ENCODE measurements at regions not wholly inside any gene's neighbourhood (a gene's known extent, or its start where the extent isn't known, plus 50 kb on each side); places are given as distances from the start of the nearest gene placed in this dataset.

DNA sequence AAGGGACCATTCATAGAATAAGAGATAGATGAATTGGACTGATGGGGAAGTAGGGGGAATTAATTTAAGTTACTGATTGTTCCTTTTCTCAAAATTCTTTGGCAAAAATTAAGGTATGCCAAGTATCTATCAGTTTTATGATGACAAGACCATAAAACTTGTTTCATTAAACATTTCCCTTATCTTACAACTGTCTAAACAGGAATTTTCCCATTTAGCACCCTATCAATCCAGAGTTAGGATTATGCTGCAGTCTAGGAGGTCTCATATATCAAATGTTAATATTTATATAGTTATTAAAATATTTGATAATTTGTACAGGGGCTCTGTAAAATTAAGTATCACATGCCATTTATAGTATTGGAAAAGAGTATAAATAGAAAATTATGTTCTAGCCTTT lies 51.5 kb upstream of the ARID1B start:
- DNase-seq (ENCODE audit: low spot score), result no peak

DNA sequence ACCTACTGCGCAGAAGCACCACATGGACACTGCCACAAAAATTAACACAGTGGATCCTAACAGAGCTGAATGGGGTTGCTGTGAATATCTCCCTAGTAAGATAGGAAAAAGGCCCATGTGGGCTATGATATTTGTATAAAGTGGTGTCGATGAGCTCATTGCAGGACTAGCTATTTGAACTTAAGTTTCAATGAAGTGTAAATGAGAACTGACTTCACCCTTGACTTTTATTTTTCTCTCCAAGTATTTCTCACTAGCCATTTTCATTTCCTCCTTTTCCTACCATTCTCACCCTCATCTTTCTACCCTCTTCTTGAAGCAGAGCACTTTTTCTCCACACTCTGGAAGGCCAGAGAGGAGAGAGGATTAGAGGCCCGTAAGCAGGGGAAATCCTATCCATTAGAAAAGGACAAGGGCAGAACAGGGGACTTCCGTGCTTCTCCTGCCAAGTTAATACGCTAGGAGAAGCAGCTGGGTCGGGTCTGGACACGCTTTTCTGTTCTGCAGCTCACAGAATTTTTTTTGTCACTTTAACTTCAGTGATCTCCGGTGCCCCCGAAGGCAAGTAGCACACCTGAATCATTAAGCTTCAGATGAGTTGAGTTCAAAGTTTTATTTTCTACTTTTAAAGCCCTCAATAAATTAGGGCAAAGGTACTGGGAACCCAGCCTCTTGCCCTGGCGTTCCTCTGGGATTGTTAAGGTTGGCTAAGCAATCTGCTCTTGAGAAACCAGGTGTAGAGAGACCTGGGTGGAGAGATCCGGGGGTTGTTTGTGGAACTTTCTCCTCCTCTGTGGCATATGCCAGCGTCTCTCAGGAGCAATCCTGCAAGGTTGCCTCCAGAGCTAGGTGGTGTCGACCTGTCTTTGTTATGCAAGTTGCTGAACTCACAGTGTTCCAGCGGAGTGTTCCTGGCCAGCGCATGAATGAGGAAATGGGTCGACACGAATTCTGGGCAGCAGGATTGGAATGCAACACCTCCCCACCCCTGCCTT lies 56.2 kb upstream of the ARID1B start:
- no peak for DNase-seq (ENCODE audit: low spot score)

DNA sequence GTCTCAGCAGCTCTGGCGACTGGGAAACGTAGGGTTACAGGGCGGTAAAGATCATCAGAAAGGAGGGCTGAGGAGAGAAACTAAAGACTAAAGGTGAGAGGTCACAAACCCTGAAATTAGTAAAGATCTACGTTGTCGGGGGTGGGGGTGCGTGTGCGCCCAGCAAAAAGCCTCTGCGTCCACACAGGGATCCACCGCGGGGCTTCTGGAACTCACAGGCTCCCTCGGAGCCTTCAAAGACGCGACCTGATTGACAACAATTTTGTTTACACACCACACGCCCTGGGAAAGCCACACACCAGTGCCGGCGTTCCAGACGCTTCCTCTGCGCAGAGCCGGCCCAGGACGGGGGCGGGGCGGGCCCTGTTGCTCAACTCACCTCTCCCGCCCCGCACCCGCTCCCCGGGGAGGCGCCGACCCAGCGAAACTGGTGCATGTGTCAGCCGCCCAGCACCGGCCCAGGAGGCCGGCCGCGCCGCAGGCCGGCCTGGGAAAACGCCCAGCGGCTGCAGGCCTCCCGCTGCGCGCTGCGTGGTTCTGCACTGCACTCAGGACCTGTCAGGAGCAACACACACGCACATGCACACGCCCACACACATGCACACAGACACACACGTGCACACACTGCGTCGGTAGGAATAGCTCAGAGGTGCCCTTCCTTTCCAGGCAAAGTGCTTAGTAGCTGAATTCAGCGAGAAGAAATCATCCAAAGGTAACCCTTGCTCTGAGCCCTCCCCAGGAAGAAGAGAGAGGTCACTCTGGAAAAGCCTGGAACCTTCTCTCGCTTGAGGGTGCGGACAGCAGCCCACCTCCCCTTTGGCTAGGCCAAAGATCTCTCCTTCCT lies 57.2 kb upstream of the ARID1B start:
- DNase-seq (ENCODE audit: low spot score), result peak; percentile 10

DNA sequence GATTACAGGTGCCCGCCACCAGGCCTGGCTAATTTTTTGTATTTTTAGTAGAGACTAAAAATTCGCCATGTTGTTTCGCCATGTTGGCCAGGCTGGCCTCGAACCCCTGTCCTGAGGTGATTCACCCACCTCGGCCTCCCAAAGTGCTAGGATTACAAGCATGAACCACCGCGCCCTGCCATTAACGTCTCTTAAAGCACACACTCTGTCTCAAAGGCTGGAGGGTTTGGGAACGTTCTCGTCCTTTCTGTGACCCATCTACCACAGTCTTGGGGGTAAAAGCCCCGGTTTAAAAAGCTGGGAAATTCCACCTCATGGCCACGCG lies 57.8 kb upstream of the ARID1B start:
- no peak for DNase-seq (ENCODE audit: low spot score)

DNA sequence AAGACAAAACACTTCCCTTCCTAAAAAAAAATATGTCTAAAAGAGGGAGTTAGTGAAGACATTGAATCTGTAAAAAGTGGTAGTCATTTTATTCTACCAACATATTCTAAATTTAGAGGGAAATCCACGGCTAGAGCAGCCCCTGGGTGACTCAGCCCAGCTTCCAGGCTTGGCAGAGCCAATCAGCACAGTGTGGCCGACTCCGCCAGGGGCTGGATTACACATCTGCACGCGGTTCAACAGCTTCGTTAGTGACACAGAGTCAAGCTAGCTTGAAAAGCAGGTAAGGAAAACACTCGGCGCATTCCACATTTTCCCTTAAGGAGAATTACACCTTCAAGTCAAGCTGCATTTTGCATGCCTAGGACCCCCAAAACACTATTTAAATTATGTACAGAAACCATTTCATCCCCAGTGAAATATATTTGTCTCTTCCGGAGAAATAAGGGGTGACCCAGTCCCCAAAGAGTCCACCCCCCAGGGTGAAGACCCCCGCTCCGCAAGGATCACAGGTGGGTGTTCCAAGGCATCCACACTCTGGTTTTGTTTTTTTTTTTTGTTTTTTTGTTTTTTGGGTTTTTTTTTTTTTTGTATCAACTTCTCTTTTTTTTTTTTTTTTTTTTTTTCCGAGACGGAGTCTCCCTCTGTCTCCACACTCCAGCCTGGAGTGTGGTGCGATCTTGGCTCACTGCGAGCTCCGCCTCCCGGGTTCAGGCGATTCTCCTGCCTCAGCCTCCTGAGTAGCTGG lies 58.4 kb upstream of the ARID1B start:
- DNase-seq (ENCODE audit: low spot score), result no peak

DNA sequence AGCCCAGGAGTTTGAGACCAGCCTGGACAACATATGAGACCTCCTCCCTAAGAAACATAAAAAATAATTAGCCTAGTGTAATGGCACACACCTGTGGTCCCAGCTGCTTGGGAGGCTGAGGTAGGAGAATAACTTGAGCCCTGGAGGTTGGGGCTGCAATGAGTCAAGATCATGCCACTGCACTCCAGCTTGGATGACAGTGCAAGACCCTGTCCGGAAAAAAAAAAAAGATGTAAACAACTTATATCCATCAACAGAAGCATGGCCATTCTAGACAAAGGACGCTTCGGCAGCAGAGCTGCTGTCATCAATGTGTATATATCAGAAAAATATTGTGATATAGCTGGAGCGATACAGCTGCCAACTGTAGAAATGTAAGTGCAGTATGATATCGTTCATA lies 59.6 kb upstream of the ARID1B start:
- no peak for DNase-seq (ENCODE audit: low spot score)

DNA sequence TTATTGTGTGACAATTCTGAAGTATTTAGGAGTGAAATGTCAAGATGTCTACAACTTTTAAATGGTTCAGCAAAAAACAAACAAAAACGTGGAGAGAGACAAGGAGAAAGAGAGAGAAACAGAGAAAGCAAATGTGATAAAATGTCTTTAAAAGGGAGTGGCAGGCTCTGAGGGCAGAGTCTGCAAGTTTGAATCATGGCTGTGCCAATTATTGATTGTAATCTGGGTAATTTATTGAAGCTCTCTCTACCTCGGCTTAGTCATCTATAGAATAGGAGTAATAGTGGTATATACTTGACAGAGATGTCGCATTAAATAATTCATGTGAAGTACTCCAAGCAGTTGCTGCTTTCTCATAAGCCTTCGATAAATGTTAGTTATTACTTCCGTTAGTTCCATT lies 61.3 kb upstream of the ARID1B start:
- no peak for DNase-seq (ENCODE audit: low spot score)

DNA sequence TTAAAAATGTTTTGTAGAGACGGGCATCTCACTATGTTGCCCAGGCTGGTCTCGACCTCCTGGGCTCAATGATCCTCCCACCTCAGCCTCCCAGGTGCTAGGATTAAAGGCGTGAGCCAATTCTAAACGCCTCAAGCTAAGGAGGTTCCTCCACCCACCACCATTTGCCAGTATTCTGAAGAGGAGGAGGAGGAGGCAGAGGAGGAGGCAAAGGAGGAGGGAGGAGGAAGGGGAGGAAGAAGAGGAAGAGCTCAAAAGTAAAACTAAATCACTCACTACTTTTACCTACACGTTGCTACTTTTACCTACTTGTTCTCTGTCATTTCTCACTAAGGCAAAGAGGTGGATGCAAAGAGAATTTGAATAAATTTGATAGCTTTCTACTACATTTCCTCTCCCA lies 63.6 kb upstream of the ARID1B start:
- no peak for DNase-seq (ENCODE audit: low spot score)

DNA sequence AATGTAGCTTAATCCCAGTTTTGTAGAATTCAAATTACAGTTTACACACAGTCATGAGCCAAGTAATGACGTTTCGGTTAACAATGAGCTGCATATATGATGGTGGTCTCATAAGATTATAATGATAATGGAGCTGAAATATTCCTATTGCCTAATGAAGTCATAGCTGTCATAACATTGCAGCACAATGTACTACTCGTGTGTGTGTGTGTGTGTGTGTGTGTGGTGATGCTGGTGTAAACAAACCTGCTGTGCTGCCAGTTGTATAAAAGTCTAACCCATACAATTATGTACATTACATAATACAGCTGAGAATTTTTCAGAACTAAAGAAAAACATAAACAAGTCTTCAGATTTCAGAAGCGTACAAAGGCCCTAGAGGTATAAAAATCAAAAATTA lies 66.7 kb upstream of the ARID1B start:
- no peak for DNase-seq (ENCODE audit: low spot score)

DNA sequence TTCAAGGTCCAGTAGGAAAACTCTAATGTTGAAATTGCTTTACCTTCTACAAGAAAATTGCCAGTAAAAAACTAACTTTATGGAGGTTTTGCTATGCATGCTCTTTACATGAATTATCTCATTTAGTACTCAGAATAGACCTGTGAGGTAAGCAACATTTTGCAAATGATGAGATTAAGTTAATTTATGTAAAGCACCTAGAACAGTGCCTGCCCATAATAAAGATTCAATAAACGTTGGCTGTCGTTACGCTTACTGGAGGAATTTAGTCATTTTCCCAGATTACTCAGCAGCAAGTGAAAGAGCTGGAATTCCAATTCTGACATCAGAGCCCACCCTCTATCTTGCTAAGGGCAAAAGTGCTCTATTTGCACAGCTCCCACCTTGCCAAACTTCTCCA lies 69.4 kb upstream of the ARID1B start:
- DNase-seq (ENCODE audit: low spot score), result no peak

DNA sequence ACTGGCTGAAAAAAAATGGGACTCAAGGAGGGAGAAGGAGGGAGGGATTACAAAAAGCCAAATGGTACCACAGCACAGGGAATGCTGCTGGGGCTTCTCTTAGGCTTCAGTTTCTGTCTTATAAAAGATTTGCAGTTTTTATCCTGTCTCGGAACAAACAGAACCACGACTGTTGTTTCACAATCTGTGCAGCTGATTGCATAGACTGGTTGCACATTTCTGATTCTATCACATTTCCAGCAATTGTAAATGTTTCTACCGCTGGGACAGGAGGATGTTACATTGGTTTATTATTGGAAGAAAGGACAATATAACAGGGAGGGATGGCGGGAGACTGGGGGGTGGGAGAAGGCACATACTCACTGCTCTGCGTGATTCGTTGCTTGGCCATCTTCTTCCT lies 73.5 kb upstream of the ARID1B start:
- DNase-seq (ENCODE audit: low spot score), result no peak

DNA sequence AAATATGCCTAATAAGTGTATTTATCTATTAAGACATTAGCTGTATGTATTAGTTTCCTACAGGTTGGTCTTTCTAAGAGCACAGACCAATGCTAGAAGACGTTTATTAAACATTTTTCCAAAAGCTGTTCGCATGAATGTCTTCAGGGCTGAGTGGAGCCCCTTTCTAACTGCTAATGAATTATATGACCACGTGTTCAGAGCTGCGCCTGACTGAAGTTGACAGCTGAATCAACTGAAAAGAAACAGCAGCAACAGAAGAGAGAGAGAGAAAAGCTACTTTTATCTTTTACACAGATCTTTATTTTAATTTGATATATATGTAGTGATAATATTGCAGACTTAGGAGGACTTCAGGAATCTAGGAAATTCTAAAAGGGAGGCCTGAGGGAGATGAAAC lies 75.2 kb upstream of the ARID1B start:
- DNase-seq (ENCODE audit: low spot score), result no peak

DNA sequence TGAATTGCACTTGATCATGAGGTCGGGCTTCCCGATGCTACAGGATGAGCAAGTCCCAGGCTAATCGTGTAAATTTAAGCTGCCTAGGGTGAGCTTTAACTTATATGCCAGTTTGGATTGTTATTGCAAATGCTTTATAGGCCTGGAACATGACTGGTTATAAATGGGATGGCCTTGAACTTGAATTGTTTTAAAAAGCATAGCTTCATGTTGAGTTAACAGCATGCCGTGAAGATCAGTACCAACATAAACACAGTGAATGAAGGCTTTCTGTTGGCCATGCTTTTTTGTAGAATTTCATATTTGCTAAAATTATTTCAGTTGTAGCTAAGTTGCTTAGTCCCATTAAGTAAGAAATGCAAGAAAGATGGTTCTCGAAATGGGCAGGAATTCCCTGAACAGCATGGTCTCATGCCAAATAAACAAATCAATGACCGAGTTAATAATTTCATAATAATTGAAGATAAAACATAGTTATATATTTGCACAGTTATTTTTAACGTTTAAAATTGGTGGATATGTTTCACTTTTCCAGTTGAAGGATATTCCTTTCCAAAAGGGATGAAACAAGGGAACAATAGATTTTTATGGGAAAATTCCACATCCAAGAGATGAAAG lies 76.6 kb upstream of the ARID1B start:
- no peak for DNase-seq (ENCODE audit: low spot score)

DNA sequence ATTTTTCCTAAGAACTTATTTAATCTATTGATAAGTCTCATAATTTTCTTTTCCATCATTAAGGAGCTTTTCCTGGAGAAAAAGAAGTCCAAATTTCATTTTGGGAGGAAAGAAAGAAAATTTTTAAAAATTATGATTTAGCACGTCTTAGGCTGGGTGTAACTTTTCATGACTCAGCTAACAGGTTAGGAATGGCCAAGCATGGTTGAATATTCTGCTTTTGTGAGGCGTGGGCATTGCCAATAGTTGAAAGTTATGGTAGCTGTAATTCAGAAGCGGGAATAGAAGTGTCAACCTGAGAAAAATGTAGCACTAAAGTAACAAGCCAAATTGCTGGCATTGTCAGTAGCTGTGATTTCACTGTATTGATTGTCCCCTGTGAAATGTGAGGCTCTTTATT lies 77.2 kb upstream of the ARID1B start:
- DNase-seq (ENCODE audit: low spot score), result no peak

DNA sequence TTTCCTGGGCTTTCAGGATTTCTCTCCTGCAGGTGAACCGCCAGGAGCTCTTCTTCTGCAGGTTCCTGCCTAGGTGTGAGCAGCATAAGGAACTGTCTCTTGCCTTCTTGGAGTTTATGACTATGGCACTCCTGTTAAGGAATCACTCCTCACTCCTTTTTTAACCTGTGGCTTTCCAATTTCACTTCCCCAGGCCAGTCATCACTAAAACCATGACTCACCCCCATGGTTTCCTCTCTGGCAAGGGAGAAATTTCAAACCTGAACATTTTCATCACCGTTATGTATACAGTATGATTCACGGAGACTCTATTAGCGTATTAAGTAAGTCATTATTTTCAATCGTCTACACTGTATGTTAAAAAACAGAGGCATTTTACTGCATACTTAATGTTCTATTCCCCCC lies 78.2 kb upstream of the ARID1B start:
- no peak for DNase-seq (ENCODE audit: low spot score)

DNA sequence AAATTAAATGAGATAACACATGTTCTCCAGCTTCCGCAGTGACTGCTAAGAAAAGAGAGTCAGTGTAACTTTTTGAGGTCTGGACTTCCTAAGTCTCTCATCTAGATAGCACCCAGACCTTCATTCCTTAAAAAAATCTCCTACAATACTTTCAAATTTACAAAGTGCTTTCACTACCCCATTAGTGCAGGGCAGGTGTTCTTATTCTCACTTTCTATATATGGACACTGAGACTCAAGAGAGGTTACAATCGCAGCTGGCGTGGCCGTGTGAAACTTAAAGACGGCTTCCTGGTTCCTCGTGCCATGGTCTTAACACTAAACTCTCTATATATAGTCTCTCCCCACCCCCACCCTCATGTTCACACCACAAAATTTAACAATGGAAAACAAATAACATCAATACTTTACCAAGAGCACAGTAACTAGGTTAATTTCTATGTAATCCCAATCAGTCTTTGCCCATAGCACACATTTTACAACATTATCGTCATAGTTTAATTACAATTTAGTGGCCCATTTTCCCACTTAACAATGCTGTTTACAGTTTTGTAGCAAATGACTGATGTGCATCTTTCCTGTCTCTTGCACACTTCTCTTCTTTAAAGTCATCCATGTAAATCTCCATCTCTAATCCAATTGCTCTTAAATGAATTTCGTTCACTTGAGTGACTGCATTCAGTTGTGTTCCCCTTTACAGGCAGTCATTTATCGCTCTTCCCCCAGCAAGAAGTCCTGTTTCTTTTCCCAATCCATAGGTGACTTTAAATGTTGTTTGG lies 78.8 kb upstream of the ARID1B start:
- DNase-seq (ENCODE audit: low spot score), result no peak

DNA sequence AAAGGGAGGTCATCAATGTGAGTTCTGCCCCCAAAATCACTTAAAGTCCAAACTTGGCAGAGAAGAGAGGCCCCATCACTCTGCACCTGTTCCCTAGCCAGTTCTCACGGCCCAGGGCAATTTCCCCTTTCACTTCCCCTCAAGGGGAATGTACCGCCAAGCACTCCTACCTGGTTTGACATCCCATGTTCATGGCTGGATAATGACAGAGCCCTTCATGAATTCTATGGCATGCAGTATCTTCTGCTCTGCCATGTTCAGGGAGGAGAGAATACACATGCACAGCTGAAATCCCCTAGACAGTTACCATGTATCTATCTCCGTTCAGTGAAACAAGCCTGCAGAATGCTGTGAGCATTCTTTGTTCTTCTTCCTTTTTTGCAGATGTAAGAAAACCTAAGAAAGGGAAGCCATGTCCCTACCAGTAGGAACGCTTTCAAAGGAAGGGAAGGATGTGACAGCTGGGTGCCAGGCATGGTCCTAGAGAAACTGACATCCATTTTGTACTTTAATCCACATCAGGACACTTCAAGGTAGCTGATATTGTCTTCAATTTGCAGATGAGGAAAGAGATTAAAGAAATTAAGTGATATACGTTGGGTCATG lies 79.8 kb upstream of the ARID1B start:
- DNase-seq (ENCODE audit: low spot score), result no peak

DNA sequence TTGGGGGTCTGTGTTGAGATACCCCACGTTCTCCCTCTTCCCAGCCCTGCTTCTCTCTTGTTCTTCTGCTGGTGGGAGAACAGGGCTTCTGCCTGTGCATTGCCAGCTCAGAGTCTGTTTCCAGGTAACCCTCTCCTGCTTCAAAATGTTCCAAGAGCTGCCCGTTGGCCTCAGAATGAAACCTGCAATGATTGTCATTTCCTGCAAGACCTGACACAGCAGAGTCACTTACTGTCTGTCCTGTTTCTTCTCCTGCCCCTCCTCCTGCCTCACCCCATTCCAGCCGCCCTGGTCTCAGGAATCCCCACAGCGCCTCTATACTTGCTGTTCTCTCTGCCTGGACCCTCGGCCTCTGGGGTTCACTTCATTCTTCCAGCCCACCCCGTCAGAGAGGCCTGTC lies 81.4 kb upstream of the ARID1B start:
- DNase-seq (ENCODE audit: low spot score), result no peak

DNA sequence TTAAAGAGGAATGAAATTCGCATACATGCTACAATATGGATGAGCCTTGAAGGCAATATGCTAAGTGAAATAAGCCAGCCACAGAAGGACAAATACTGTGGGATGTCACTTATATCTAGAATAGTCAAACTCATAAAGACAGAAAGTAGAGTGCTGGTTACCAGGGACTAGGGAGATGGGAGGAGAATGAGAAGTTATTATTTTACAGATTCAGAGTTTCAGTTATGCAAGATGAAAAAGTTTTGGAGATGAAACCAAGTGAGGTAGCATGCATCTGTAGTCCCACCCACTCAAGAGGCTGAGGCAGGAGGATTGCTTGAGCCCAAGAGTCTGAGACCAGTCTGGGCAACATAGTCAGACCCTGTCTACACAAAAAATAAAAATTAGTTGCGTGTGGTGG lies 82.5 kb upstream of the ARID1B start:
- DNase-seq (ENCODE audit: low spot score), result no peak

DNA sequence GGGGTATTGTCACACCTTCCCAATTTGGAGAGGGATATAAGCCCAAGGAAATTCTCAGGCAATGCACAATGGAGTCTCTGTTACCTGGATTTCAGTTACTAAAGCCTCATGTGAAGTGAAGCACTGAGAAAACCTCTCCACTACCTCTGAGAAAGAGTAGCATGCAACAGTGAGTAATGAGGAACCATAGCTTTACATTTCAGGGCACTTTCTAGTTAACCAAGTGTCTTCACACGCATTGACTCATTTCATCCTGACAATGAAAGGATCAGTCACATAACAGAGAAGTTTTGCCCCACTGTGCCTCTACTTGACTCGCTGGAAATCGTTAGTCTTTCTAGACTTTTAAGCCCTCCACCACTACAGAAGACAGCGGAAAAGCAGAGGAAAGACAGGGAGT lies 86.2 kb upstream of the ARID1B start:
- no peak for DNase-seq (ENCODE audit: low spot score)

DNA sequence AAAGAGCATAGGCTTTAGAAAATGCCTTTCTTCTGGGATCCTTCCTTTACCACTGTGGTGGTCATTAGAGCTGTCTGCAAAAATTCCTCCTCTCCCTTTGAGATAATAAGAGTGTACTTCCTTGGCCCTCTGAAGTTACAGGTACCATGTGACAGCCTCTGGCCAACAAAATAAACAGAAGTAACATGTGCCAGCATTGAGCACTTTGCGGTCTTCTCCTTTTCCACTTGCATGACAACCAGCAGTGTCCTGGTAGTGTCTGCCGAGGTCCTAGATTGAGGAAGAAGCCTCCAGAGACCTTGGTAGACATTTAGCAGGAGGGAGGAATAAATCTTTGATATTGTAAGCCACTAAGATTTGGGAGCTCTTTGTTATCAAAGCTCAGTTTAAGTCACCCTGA lies 87.5 kb upstream of the ARID1B start:
- DNase-seq (ENCODE audit: low spot score), result no peak

Data from COLO829 (cell line).